Neural crest cell (in vitro differentiated cells): ENCODE measurements at regions not wholly inside any gene's neighbourhood (a gene's known extent, or its start where the extent isn't known, plus 50 kb on each side); places are given as distances from the start of the nearest gene placed in this dataset.

Source experiments
- DNase-seq: peaks from one replicate; pipeline ENCODE4 v3.0.0; 2021; ENCODE audit warnings: low read depth, mixed read lengths, low spot score
- H3K27ac Mint-ChIP-seq: one replicate; pipeline ENCODE4 v1.8.0; 2021; ENCODE audit warnings: mild to moderate bottlenecking, mixed read lengths; ENCODE audit not compliant: unreplicated experiment
- H3K27me3 Mint-ChIP-seq: 2 replicates; pipeline ENCODE4 v1.8.0; 2021; ENCODE audit warnings: low read depth, mild to moderate bottlenecking, mixed read lengths
- H3K36me3 Mint-ChIP-seq: 2 replicates; pipeline ENCODE4 v1.8.0; 2021; ENCODE audit warnings: low read depth, mild to moderate bottlenecking, mixed read lengths
- H3K4me1 Mint-ChIP-seq: 2 replicates; pipeline ENCODE4 v1.8.0; 2021; ENCODE audit warnings: mixed read lengths
- H3K4me3 Mint-ChIP-seq: one replicate; pipeline ENCODE4 v1.8.0; 2021; ENCODE audit warnings: mild to moderate bottlenecking, mixed read lengths
- H3K9me3 Mint-ChIP-seq: 2 replicates; pipeline ENCODE4 v1.8.0; 2021; ENCODE audit warnings: mixed read lengths
- CTCF ChIP-seq: fragments of 200-600 bp; sonication (generic); conservative IDR thresholded peaks from 2 replicates; pipeline ENCODE4 v1.5.0; 2021; ENCODE audit warnings: antibody characterized with exemption, mild to moderate bottlenecking

DNA sequence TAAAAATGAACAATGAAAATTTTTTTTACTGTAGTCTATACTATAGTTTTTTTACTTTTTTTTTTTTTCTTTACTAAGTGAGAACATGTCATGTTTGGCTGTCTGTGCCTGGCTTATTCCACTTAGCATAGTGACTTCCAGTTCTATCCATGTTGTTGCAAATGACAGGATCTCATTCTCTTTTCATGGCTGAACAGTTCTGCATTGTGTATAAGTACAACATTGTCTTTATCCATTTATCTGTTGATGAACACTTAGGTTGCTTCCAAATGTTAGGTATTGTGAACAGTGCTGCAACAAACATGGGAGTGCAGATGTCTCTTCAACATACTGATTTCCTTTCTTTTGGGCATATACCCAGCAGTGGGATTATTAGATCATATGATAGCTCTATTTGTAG lies 88.1 kb upstream of the CCDC90B start:
- Mint-ChIP-seq H3K4me3 (no peak overlapping the region), H3K27ac (no peak overlapping the region), H3K4me1 (no peaks in the 10 kb centered on the region), H3K27me3 (no peaks in the 10 kb centered on the region), H3K36me3 (peaks cover 4% of the 10 kb centered on the region), H3K9me3 (peaks cover 7% of the 10 kb centered on the region)
- TF ChIP-seq CTCF, result no peak
- no peak for DNase-seq

DNA sequence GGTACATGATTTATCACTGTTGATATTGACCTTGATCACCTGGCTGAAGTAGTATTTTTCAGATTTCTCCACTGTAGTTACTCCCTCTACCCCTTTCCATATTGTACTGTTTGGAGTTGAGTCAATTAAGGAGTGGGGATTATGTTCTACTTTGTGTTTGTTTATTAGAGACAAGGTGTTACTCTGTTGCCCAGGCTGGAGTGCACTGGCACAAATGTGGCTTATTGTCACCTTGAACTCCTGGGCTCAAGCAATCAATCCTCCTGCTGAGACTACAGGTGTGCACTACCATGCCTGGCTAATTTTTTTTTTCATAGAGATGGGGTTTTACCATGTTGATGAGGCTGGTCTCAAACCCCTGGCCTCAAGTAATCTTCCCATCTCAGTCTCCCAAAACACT lies 85.3 kb upstream of the CCDC90B start:
- TF ChIP-seq CTCF, result no peak
- Mint-ChIP-seq H3K4me3 (no peak overlapping the region), H3K27ac (no peak overlapping the region), H3K4me1 (no peaks in the 10 kb centered on the region), H3K36me3 (peaks cover 15% of the 10 kb centered on the region), H3K27me3 (no peaks in the 10 kb centered on the region), H3K9me3 (peaks cover 11% of the 10 kb centered on the region)
- DNase-seq, result no peak

- DNase-seq, result no peak
- H3K27ac Mint-ChIP-seq, result peak overlapping the region; percentile 73
- no peak for TF ChIP-seq CTCF
- H3K9me3 Mint-ChIP-seq, result peaks cover 3% of the 10 kb centered on the region
- H3K36me3 Mint-ChIP-seq, result peaks cover 11% of the 10 kb centered on the region
- H3K4me1 Mint-ChIP-seq, result peaks cover 23% of the 10 kb centered on the region
- H3K4me3 Mint-ChIP-seq, result no peak overlapping the region
- H3K27me3 Mint-ChIP-seq, result no peaks in the 10 kb centered on the region
Measured at GRCh38 chr11:83367745-83368144, 81.6 kb upstream of the CCDC90B start.

DNA sequence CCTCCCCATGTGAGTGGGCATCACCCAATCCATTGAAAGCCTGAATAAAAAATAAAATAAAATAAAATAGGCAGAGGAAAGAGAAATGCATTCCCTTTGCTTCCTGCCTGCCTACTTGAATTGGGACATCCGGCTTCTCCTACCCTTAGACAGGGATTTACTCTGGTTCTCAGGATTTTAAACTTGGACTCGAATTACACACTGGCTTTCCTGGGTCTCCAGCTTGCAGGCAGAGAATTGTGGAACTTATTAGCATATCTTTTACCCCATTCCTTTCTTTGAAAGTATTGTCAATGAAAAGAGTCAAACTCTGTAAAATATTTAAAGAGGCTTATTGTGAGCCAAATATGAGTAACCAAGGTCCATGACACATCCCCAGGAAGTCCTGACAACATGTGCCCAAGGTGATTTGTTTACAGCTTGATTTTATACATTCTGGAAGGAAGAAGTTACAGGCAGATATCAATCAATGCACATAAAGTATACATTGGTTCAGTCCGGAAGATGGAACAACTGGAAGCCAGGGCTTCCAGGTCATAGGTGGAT lies 78.4 kb upstream of the CCDC90B start:
- Mint-ChIP-seq H3K36me3 (peaks cover 11% of the 10 kb centered on the region), H3K4me1 (peaks cover 30% of the 10 kb centered on the region), H3K9me3 (peaks cover 3% of the 10 kb centered on the region), H3K4me3 (no peak overlapping the region), H3K27me3 (no peaks in the 10 kb centered on the region), H3K27ac (no peak overlapping the region)
- no peak for DNase-seq
- no peak for TF ChIP-seq CTCF

GRCh38 chr11:83363312-83363711 lies 77.1 kb upstream of the CCDC90B start:
- Mint-ChIP-seq H3K9me3 (no peaks in the 10 kb centered on the region), H3K4me1 (peaks cover 30% of the 10 kb centered on the region), H3K27ac (peak overlapping the region; percentile 52), H3K4me3 (no peak overlapping the region), H3K27me3 (no peaks in the 10 kb centered on the region), H3K36me3 (peaks cover 6% of the 10 kb centered on the region)
- no peak for DNase-seq
- no peak for TF ChIP-seq CTCF

- H3K4me1 Mint-ChIP-seq, result peaks cover 30% of the 10 kb centered on the region
- H3K9me3 Mint-ChIP-seq, result peaks cover 7% of the 10 kb centered on the region
- no peak overlapping the region for H3K27ac Mint-ChIP-seq
- no peak for DNase-seq
- peaks cover 8% of the 10 kb centered on the region for H3K36me3 Mint-ChIP-seq
- no peak for TF ChIP-seq CTCF
- no peaks in the 10 kb centered on the region for H3K27me3 Mint-ChIP-seq
- no peak overlapping the region for H3K4me3 Mint-ChIP-seq
Measured at GRCh38 chr11:83361831-83362230, 75.7 kb upstream of the CCDC90B start.
